WTC11 (cell line): ENCODE measurements at regions not wholly inside any gene's neighbourhood (a gene's known extent, or its start where the extent isn't known, plus 50 kb on each side); places are given as distances from the start of the nearest gene placed in this dataset.

Experiments
- ATAC-seq: fragments of 200-7000 bp; cut with Tn5 transposase; 2 replicates; pipeline ENCODE4 v1.10.0; 2021; ENCODE audit warnings: mild to moderate bottlenecking, moderate library complexity
- CTCF ChIA-PET: fragments of 300-600 bp; sonication (Branson Sonifier 250); formaldehyde crosslinking; loops from one replicate; lab custom pipeline; 2021; ENCODE audit warnings: antibody characterized with exemption; lab: Charles Lee
- POLR2A ChIA-PET: fragments of 350-600 bp; sonication (Branson Sonifier 250); formaldehyde crosslinking; loops from one replicate; lab custom pipeline; 2021; ENCODE audit warnings: antibody characterized with exemption; lab: Charles Lee
- DNase-seq: peaks from one replicate; pipeline ENCODE4 v3.0.0; 2021; ENCODE audit warnings: low spot score
- H3K27ac Mint-ChIP-seq: 2 replicates; pipeline ENCODE4 v1.8.0; 2021; ENCODE audit warnings: mixed read lengths
- H3K27me3 Mint-ChIP-seq: 2 replicates; pipeline ENCODE4 v1.8.0; 2021; ENCODE audit warnings: low read depth, mild to moderate bottlenecking, moderate library complexity, mixed read lengths
- H3K36me3 Mint-ChIP-seq: 2 replicates; pipeline ENCODE4 v1.8.0; 2021; ENCODE audit warnings: mixed read lengths
- H3K4me1 Mint-ChIP-seq: 2 replicates; pipeline ENCODE4 v1.8.0; 2022; ENCODE audit warnings: mixed read lengths
- H3K4me3 Mint-ChIP-seq: 2 replicates; pipeline ENCODE4 v1.8.0; 2021; ENCODE audit warnings: mild to moderate bottlenecking, moderate library complexity, mixed read lengths
- H3K9me3 Mint-ChIP-seq: 2 replicates; pipeline ENCODE4 v1.8.0; 2021; ENCODE audit warnings: mixed read lengths
- AFF4 ChIP-seq: sonication (generic); formaldehyde crosslinking; IDR thresholded peaks from 2 replicates; pipeline ENCODE4 v1.8.1; 2023; ENCODE audit warnings: mild to moderate bottlenecking, missing genetic modification reagents, borderline replicate concordance
- ARID4B ChIP-seq: sonication (generic); formaldehyde crosslinking; IDR thresholded peaks from 2 replicates; pipeline ENCODE4 v1.8.0; 2023; ENCODE audit warnings: missing genetic modification reagents, mild to moderate bottlenecking, borderline replicate concordance
- ATF3 ChIP-seq: sonication (generic); formaldehyde crosslinking; conservative IDR thresholded peaks from 2 replicates; pipeline ENCODE4 v1.8.1; 2022; ENCODE audit warnings: mild to moderate bottlenecking, missing genetic modification reagents
- CBFB ChIP-seq: sonication (generic); formaldehyde crosslinking; IDR thresholded peaks from 2 replicates; pipeline ENCODE4 v1.8.1; 2022; ENCODE audit warnings: mild to moderate bottlenecking, low read depth, missing genetic modification reagents
- E2F4 ChIP-seq: sonication (generic); formaldehyde crosslinking; IDR thresholded peaks from 2 replicates; pipeline ENCODE4 v1.8.1; 2022; ENCODE audit warnings: low read depth, mild to moderate bottlenecking, moderate library complexity, missing genetic modification reagents, borderline replicate concordance
- EMX1 ChIP-seq: fragments of 250-450 bp; sonication (Bioruptor Pico); IDR thresholded peaks from 2 replicates; pipeline ENCODE4 v1.8.0; 2021; ENCODE audit warnings: mild to moderate bottlenecking
- ZBTB21 ChIP-seq: sonication (generic); formaldehyde crosslinking; IDR thresholded peaks from 2 replicates; pipeline ENCODE4 v1.8.1; 2023; ENCODE audit warnings: mild to moderate bottlenecking, missing genetic modification reagents, borderline replicate concordance
- ZNF121 ChIP-seq: sonication (generic); formaldehyde crosslinking; IDR thresholded peaks from 2 replicates; pipeline ENCODE4 v1.8.0; 2023; ENCODE audit warnings: missing genetic modification reagents
- ZNF138 ChIP-seq: sonication (generic); formaldehyde crosslinking; conservative IDR thresholded peaks from 2 replicates; pipeline ENCODE4 v1.8.1; 2022; ENCODE audit warnings: mild to moderate bottlenecking, moderate library complexity, missing genetic modification reagents
- ZNF219 ChIP-seq: sonication (generic); formaldehyde crosslinking; IDR thresholded peaks from 2 replicates; pipeline ENCODE4 v1.8.0; 2023; ENCODE audit warnings: missing genetic modification reagents, mild to moderate bottlenecking, borderline replicate concordance
- ZNF263 ChIP-seq: sonication (generic); formaldehyde crosslinking; IDR thresholded peaks from 2 replicates; pipeline ENCODE4 v1.8.1; 2022; ENCODE audit warnings: low read depth, mild to moderate bottlenecking, moderate library complexity, missing genetic modification reagents
- ZNF317 ChIP-seq: sonication (generic); formaldehyde crosslinking; IDR thresholded peaks from 2 replicates; pipeline ENCODE4 v1.8.1; 2023; ENCODE audit warnings: low read depth, mild to moderate bottlenecking, moderate library complexity, missing genetic modification reagents, borderline replicate concordance
- TF ChIP-seq, protein P1 (sequence below): sonication (generic); formaldehyde crosslinking; IDR thresholded peaks from 2 replicates; pipeline ENCODE4 v1.8.1; 2023; ENCODE audit warnings: mild to moderate bottlenecking, missing genetic modification reagents, moderate library complexity
- TF ChIP-seq, protein P2 (sequence below): sonication (generic); formaldehyde crosslinking; IDR thresholded peaks from 2 replicates; pipeline ENCODE4 v1.8.0; 2022; ENCODE audit warnings: mild to moderate bottlenecking, missing genetic modification reagents
- TF ChIP-seq, protein P3 (sequence below): sonication (generic); formaldehyde crosslinking; IDR thresholded peaks from 2 replicates; pipeline ENCODE4 v1.8.1; 2023; ENCODE audit warnings: mild to moderate bottlenecking, missing genetic modification reagents
- TF ChIP-seq, protein P4 (sequence below): fragments of 250-450 bp; sonication (Bioruptor Pico); IDR thresholded peaks from 2 replicates; pipeline ENCODE4 v1.9.0; 2021; ENCODE audit warnings: mild to moderate bottlenecking, borderline replicate concordance
- TF ChIP-seq, protein P5 (sequence below): fragments of 250-450 bp; sonication (Bioruptor Pico); IDR thresholded peaks from 2 replicates; pipeline ENCODE4 v1.8.0; 2021; ENCODE audit warnings: mild to moderate bottlenecking

GRCh38 chr2:52857722-52858121 is 909.9 kb upstream of the CHAC2 start:
- ATAC-seq = no peak
- CTCF ChIA-PET = no interaction called here
- Mint-ChIP-seq H3K4me3 (no peak overlapping the region), H3K4me1 (no peaks in the 10 kb centered on the region)
- TF ChIP-seq ARID4B (CRISPR knock-in tag) (no peak), ZBTB21 (CRISPR knock-in tag) (no peak), ATF3 (CRISPR knock-in tag) (no peak), ZNF263 (no peak), ZNF121 (no peak), ZNF138 (CRISPR knock-in tag) (no peak), ZNF219 (CRISPR knock-in tag) (no peak), EMX1 (CRISPR knock-in tag) (no peak), AFF4 (no peak), E2F4 (CRISPR knock-in tag) (no peak), ZNF317 (CRISPR knock-in tag) (no peak), CBFB (CRISPR knock-in tag) (no peak)
- TF ChIP-seq, protein P1, sequence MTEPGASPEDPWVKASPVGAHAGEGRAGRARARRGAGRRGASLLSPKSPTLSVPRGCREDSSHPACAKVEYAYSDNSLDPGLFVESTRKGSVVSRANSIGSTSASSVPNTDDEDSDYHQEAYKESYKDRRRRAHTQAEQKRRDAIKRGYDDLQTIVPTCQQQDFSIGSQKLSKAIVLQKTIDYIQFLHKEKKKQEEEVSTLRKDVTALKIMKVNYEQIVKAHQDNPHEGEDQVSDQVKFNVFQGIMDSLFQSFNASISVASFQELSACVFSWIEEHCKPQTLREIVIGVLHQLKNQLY (CRISPR knock-in tag) = no peak
- TF ChIP-seq, protein P2, sequence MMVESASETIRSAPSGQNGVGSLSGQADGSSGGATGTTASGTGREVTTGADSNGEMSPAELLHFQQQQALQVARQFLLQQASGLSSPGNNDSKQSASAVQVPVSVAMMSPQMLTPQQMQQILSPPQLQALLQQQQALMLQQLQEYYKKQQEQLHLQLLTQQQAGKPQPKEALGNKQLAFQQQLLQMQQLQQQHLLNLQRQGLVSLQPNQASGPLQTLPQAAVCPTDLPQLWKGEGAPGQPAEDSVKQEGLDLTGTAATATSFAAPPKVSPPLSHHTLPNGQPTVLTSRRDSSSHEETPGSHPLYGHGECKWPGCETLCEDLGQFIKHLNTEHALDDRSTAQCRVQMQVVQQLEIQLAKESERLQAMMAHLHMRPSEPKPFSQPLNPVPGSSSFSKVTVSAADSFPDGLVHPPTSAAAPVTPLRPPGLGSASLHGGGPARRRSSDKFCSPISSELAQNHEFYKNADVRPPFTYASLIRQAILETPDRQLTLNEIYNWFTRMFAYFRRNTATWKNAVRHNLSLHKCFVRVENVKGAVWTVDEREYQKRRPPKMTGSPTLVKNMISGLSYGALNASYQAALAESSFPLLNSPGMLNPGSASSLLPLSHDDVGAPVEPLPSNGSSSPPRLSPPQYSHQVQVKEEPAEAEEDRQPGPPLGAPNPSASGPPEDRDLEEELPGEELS = no peak
- TF ChIP-seq, protein P3, sequence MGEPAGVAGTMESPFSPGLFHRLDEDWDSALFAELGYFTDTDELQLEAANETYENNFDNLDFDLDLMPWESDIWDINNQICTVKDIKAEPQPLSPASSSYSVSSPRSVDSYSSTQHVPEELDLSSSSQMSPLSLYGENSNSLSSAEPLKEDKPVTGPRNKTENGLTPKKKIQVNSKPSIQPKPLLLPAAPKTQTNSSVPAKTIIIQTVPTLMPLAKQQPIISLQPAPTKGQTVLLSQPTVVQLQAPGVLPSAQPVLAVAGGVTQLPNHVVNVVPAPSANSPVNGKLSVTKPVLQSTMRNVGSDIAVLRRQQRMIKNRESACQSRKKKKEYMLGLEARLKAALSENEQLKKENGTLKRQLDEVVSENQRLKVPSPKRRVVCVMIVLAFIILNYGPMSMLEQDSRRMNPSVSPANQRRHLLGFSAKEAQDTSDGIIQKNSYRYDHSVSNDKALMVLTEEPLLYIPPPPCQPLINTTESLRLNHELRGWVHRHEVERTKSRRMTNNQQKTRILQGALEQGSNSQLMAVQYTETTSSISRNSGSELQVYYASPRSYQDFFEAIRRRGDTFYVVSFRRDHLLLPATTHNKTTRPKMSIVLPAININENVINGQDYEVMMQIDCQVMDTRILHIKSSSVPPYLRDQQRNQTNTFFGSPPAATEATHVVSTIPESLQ (CRISPR knock-in tag) = no peak
- TF ChIP-seq, protein P4, sequence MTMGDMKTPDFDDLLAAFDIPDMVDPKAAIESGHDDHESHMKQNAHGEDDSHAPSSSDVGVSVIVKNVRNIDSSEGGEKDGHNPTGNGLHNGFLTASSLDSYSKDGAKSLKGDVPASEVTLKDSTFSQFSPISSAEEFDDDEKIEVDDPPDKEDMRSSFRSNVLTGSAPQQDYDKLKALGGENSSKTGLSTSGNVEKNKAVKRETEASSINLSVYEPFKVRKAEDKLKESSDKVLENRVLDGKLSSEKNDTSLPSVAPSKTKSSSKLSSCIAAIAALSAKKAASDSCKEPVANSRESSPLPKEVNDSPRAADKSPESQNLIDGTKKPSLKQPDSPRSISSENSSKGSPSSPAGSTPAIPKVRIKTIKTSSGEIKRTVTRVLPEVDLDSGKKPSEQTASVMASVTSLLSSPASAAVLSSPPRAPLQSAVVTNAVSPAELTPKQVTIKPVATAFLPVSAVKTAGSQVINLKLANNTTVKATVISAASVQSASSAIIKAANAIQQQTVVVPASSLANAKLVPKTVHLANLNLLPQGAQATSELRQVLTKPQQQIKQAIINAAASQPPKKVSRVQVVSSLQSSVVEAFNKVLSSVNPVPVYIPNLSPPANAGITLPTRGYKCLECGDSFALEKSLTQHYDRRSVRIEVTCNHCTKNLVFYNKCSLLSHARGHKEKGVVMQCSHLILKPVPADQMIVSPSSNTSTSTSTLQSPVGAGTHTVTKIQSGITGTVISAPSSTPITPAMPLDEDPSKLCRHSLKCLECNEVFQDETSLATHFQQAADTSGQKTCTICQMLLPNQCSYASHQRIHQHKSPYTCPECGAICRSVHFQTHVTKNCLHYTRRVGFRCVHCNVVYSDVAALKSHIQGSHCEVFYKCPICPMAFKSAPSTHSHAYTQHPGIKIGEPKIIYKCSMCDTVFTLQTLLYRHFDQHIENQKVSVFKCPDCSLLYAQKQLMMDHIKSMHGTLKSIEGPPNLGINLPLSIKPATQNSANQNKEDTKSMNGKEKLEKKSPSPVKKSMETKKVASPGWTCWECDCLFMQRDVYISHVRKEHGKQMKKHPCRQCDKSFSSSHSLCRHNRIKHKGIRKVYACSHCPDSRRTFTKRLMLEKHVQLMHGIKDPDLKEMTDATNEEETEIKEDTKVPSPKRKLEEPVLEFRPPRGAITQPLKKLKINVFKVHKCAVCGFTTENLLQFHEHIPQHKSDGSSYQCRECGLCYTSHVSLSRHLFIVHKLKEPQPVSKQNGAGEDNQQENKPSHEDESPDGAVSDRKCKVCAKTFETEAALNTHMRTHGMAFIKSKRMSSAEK (CRISPR knock-in tag) = no peak
- TF ChIP-seq, protein P5, sequence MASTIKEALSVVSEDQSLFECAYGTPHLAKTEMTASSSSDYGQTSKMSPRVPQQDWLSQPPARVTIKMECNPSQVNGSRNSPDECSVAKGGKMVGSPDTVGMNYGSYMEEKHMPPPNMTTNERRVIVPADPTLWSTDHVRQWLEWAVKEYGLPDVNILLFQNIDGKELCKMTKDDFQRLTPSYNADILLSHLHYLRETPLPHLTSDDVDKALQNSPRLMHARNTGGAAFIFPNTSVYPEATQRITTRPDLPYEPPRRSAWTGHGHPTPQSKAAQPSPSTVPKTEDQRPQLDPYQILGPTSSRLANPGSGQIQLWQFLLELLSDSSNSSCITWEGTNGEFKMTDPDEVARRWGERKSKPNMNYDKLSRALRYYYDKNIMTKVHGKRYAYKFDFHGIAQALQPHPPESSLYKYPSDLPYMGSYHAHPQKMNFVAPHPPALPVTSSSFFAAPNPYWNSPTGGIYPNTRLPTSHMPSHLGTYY (CRISPR knock-in tag) = no peak
- TF ChIP-seq, all 79 proteins: peak for 0
- no peaks in the 10 kb centered on the region for H3K27me3 Mint-ChIP-seq
- POLR2A ChIA-PET = no interaction called here
- no peaks in the 10 kb centered on the region for H3K9me3 Mint-ChIP-seq
- no peak overlapping the region for H3K27ac Mint-ChIP-seq
- H3K36me3 Mint-ChIP-seq = no peaks in the 10 kb centered on the region
- no peak for DNase-seq
